ENCODE measurements at regions not wholly inside any gene's neighbourhood (a gene's known extent, or its start where the extent isn't known, plus 50 kb on each side); places are given as distances from the start of the nearest gene placed in this dataset.

DNA sequence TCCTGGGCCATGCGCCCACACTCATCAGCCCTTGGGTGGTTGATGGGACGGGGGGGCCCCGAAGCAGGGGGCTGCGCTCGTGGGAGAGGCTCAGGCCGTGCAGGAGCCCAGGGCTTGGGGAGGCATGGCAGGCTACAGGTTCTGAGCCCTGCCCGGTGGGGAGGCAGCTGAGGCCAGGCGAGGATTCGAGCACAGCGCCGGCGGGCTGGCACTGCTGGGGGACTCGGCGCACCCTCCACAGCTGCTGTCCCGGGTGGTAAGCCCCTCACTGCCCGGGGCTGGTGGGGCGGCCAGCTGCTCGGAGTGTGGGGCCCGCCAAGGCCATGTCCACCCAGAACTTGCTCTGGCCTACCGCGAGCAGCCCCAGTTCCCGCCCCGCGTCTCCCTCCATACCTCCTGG is 295.8 kb upstream of the SEL1L start:
- TF ChIP-seq, protein P1, sequence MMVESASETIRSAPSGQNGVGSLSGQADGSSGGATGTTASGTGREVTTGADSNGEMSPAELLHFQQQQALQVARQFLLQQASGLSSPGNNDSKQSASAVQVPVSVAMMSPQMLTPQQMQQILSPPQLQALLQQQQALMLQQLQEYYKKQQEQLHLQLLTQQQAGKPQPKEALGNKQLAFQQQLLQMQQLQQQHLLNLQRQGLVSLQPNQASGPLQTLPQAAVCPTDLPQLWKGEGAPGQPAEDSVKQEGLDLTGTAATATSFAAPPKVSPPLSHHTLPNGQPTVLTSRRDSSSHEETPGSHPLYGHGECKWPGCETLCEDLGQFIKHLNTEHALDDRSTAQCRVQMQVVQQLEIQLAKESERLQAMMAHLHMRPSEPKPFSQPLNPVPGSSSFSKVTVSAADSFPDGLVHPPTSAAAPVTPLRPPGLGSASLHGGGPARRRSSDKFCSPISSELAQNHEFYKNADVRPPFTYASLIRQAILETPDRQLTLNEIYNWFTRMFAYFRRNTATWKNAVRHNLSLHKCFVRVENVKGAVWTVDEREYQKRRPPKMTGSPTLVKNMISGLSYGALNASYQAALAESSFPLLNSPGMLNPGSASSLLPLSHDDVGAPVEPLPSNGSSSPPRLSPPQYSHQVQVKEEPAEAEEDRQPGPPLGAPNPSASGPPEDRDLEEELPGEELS (CRISPR knock-in tag; IDR thresholded peaks at IDR 0.05), result no peak
- TF ChIP-seq, protein P2, sequence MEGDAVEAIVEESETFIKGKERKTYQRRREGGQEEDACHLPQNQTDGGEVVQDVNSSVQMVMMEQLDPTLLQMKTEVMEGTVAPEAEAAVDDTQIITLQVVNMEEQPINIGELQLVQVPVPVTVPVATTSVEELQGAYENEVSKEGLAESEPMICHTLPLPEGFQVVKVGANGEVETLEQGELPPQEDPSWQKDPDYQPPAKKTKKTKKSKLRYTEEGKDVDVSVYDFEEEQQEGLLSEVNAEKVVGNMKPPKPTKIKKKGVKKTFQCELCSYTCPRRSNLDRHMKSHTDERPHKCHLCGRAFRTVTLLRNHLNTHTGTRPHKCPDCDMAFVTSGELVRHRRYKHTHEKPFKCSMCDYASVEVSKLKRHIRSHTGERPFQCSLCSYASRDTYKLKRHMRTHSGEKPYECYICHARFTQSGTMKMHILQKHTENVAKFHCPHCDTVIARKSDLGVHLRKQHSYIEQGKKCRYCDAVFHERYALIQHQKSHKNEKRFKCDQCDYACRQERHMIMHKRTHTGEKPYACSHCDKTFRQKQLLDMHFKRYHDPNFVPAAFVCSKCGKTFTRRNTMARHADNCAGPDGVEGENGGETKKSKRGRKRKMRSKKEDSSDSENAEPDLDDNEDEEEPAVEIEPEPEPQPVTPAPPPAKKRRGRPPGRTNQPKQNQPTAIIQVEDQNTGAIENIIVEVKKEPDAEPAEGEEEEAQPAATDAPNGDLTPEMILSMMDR (IDR thresholded peaks at IDR 0.05), result no peak
- TF ChIP-seq, protein P3, sequence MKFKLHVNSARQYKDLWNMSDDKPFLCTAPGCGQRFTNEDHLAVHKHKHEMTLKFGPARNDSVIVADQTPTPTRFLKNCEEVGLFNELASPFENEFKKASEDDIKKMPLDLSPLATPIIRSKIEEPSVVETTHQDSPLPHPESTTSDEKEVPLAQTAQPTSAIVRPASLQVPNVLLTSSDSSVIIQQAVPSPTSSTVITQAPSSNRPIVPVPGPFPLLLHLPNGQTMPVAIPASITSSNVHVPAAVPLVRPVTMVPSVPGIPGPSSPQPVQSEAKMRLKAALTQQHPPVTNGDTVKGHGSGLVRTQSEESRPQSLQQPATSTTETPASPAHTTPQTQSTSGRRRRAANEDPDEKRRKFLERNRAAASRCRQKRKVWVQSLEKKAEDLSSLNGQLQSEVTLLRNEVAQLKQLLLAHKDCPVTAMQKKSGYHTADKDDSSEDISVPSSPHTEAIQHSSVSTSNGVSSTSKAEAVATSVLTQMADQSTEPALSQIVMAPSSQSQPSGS (CRISPR knock-in tag; IDR thresholded peaks at IDR 0.05; ENCODE audit: borderline replicate concordance, low read depth), result no peak
- TF ChIP-seq IRF2 (CRISPR knock-in tag; IDR thresholded peaks at IDR 0.05; ENCODE audit: borderline replicate concordance, low read depth) (no peak), ZNF396 (CRISPR knock-in tag; IDR thresholded peaks at IDR 0.05; ENCODE audit: borderline replicate concordance) (no peak), HMGA2 (CRISPR knock-in tag; IDR thresholded peaks at IDR 0.05) (no peak), NFYB (CRISPR knock-in tag; conservative IDR thresholded peaks at IDR 0.05; ENCODE audit: low read depth) (no peak)
- TF ChIP-seq, protein P4, sequence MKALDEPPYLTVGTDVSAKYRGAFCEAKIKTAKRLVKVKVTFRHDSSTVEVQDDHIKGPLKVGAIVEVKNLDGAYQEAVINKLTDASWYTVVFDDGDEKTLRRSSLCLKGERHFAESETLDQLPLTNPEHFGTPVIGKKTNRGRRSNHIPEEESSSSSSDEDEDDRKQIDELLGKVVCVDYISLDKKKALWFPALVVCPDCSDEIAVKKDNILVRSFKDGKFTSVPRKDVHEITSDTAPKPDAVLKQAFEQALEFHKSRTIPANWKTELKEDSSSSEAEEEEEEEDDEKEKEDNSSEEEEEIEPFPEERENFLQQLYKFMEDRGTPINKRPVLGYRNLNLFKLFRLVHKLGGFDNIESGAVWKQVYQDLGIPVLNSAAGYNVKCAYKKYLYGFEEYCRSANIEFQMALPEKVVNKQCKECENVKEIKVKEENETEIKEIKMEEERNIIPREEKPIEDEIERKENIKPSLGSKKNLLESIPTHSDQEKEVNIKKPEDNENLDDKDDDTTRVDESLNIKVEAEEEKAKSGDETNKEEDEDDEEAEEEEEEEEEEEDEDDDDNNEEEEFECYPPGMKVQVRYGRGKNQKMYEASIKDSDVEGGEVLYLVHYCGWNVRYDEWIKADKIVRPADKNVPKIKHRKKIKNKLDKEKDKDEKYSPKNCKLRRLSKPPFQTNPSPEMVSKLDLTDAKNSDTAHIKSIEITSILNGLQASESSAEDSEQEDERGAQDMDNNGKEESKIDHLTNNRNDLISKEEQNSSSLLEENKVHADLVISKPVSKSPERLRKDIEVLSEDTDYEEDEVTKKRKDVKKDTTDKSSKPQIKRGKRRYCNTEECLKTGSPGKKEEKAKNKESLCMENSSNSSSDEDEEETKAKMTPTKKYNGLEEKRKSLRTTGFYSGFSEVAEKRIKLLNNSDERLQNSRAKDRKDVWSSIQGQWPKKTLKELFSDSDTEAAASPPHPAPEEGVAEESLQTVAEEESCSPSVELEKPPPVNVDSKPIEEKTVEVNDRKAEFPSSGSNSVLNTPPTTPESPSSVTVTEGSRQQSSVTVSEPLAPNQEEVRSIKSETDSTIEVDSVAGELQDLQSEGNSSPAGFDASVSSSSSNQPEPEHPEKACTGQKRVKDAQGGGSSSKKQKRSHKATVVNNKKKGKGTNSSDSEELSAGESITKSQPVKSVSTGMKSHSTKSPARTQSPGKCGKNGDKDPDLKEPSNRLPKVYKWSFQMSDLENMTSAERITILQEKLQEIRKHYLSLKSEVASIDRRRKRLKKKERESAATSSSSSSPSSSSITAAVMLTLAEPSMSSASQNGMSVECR (CRISPR knock-in tag; IDR thresholded peaks at IDR 0.05; ENCODE audit: borderline replicate concordance), result no peak
- TF ChIP-seq, protein P5, sequence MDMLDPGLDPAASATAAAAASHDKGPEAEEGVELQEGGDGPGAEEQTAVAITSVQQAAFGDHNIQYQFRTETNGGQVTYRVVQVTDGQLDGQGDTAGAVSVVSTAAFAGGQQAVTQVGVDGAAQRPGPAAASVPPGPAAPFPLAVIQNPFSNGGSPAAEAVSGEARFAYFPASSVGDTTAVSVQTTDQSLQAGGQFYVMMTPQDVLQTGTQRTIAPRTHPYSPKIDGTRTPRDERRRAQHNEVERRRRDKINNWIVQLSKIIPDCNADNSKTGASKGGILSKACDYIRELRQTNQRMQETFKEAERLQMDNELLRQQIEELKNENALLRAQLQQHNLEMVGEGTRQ (CRISPR knock-in tag; IDR thresholded peaks at IDR 0.05), result no peak
- TF ChIP-seq, protein P6, sequence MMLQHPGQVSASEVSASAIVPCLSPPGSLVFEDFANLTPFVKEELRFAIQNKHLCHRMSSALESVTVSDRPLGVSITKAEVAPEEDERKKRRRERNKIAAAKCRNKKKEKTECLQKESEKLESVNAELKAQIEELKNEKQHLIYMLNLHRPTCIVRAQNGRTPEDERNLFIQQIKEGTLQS (CRISPR knock-in tag; conservative IDR thresholded peaks at IDR 0.05), result no peak
- TF ChIP-seq, protein P7, sequence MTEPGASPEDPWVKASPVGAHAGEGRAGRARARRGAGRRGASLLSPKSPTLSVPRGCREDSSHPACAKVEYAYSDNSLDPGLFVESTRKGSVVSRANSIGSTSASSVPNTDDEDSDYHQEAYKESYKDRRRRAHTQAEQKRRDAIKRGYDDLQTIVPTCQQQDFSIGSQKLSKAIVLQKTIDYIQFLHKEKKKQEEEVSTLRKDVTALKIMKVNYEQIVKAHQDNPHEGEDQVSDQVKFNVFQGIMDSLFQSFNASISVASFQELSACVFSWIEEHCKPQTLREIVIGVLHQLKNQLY (CRISPR knock-in tag; IDR thresholded peaks at IDR 0.05), result no peak
- TF ChIP-seq, protein P8, sequence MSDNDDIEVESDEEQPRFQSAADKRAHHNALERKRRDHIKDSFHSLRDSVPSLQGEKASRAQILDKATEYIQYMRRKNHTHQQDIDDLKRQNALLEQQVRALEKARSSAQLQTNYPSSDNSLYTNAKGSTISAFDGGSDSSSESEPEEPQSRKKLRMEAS (CRISPR knock-in tag; IDR thresholded peaks at IDR 0.05), result no peak
- TF ChIP-seq, protein P9, sequence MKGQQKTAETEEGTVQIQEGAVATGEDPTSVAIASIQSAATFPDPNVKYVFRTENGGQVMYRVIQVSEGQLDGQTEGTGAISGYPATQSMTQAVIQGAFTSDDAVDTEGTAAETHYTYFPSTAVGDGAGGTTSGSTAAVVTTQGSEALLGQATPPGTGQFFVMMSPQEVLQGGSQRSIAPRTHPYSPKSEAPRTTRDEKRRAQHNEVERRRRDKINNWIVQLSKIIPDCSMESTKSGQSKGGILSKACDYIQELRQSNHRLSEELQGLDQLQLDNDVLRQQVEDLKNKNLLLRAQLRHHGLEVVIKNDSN (CRISPR knock-in tag; IDR thresholded peaks at IDR 0.05), result no peak

All from WTC11 (cell line).